ENCODE measurements at regions not wholly inside any gene's neighbourhood (a gene's known extent, or its start where the extent isn't known, plus 50 kb on each side); places are given as distances from the start of the nearest gene placed in this dataset.

DNA sequence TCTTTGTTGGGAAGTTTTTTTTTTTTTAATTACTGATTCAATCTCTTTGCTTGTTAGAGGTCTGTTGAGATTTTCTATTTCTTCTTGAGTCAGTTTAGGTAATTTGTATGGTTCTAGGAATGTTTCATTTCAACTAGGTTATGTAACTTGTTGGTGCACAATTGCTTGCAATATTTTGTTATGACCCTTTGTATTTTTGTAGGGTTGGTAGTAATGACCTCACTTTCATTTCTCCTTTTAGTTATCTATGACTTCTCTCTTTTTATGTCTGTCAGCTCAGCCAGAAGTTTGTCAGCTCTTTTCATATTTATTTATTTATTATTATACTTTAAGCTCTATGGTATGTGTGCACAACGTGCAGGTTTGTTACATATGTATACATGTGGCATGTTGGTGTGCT, 51.1 kb upstream of the SLC24A3 start:
- no CpG with 5 or more reads among the region's 1 CpG for WGBS (ENCODE audit: insufficient coverage)
- POLR2A ChIA-PET = interaction anchor here in 1 of 2 donors (0.6 kb wide), 1 partner anchor 258 kb away, joined by 3 read pairs; no protein-coding TSS in a partner anchor
- H3K36me3 Mint-ChIP-seq = no peaks in the 10 kb centered on the region

More for the DNA sequence above, 51.1 kb upstream of the SLC24A3 start:
- Histone ChIP-seq H3K9me3 (no peaks in the 10 kb centered on the region), H3K4me3 (ENCODE audit: control insufficient read depth in 1 of 2, extremely low read depth in 1 of 2, low read length in 1 of 2) (no peak overlapping the region), H3K27ac (ENCODE audit: low read length) (no peak overlapping the region), H3K36me3 (ENCODE audit: control insufficient read depth in 2 of 2, extremely low read depth in 1 of 2, insufficient read depth in 1 of 2, low read length in 1 of 2) (no peaks in the 10 kb centered on the region), H3K4me1 (ENCODE audit: control insufficient read depth in 1 of 2, extremely low read depth in 1 of 2, insufficient read depth in 2 of 2, low read length in 2 of 2) (no peaks in the 10 kb centered on the region), H3K27me3 (replicated peaks in 1 of 2; ENCODE audit: control insufficient read depth in 2 of 2, extremely low read depth in 1 of 2, insufficient read depth in 2 of 2, low read length in 1 of 2) (no peaks in the 10 kb centered on the region)
- Mint-ChIP-seq H3K27ac (no peak overlapping the region), H3K27me3 (peaks cover 0 to 7% of the 10 kb centered on the region in 2 donors), H3K4me1 (no peaks in the 10 kb centered on the region), H3K4me3 (no peak overlapping the region), H3K9me3 (peaks cover 0 to 15% (median 8%) of the 10 kb centered on the region in 3 donors)
- DNase-seq (no peak), ATAC-seq (replicated peaks in 1 of 4) (no peak)
- CTCF ChIA-PET = no interaction called here

Measured in T-cell (primary cell).